SU-DHL-6 (cell line): ENCODE measurements at regions not wholly inside any gene's neighbourhood (a gene's known extent, or its start where the extent isn't known, plus 50 kb on each side); places are given as distances from the start of the nearest gene placed in this dataset.

ENCODE experiments used
- EZH2phosphoT487 ChIP-seq: fragments of 200-600 bp; sonication (generic), shearing (Covaris generic); conservative IDR thresholded peaks from 2 replicates; pipeline ENCODE4 v1.6.1; 2018; ENCODE audit warnings: mild to moderate bottlenecking, antibody characterized with exemption, low read length, moderate library complexity, mixed read lengths
- TF ChIP-seq, protein P1 (sequence below): fragments of 200-600 bp; sonication (generic); IDR thresholded peaks from one replicate; pipeline ENCODE4 v1.5.1; 2017; ENCODE audit warnings: antibody characterized with exemption, mild to moderate bottlenecking, low read length, moderate library complexity; ENCODE audit not compliant: insufficient read depth, poor library complexity, severe bottlenecking

DNA sequence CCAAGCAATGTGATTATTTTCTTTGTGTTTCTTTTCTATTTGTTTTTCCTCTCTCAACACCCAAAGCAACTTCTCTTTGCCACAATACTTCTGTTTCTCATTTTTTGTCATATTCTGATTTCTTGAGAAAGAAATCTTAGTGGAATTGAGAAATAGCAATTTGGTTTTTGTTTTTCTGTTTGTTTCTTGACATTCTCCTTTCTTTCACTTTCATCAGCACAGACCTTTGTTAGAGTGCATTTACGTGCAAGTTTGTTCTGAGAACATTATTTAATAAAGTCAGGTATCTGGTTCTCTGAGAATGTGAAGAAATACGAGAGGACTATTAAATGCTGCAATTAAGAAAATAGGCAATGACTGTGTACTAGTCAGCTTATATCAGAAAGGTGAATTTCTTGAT is 608.1 kb upstream of the AADAT start:
- TF ChIP-seq, protein P1, sequence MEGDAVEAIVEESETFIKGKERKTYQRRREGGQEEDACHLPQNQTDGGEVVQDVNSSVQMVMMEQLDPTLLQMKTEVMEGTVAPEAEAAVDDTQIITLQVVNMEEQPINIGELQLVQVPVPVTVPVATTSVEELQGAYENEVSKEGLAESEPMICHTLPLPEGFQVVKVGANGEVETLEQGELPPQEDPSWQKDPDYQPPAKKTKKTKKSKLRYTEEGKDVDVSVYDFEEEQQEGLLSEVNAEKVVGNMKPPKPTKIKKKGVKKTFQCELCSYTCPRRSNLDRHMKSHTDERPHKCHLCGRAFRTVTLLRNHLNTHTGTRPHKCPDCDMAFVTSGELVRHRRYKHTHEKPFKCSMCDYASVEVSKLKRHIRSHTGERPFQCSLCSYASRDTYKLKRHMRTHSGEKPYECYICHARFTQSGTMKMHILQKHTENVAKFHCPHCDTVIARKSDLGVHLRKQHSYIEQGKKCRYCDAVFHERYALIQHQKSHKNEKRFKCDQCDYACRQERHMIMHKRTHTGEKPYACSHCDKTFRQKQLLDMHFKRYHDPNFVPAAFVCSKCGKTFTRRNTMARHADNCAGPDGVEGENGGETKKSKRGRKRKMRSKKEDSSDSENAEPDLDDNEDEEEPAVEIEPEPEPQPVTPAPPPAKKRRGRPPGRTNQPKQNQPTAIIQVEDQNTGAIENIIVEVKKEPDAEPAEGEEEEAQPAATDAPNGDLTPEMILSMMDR, result no peak
- no peak for TF ChIP-seq EZH2phosphoT487
